IPS DF 19.7 (cell line): ENCODE measurements at regions not wholly inside any gene's neighbourhood (a gene's known extent, or its start where the extent isn't known, plus 50 kb on each side); places are given as distances from the start of the nearest gene placed in this dataset.
"Not testable (repeated sequence)": the region's sequence is repeated elsewhere in the genome, so short reads cannot be mapped to it uniquely, and the experiment has no call there.

Source experiments
- DNase-seq: peaks from one replicate; pipeline ENCODE4 v3.0.0-alpha.2; 2013; ENCODE audit warnings: low read depth, low spot score

DNA sequence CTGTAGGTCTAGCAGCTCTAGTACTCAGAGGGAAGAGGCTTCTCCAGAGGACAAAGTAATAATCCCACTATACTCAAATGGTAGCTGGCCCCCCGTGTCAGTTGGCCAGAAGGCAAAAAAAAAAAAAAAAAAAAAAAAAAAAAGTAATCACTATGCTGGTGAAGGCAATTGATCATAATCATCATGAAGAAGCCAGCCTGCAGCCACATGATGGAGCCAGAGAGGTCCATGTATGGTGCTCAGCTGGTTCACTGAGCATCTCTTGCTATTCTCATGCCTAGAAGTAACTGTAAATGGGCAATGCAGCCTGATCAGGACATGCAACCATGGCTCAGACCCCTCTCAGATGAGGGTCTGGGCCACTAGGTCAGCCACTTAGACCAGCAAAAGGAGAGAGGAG is 378.8 kb downstream of the MED13L start:
- DNase-seq = no peak

- DNase-seq = no peak
Measured at GRCh38 chr12:115897729-115898128, 379.8 kb downstream of the MED13L start.

DNA sequence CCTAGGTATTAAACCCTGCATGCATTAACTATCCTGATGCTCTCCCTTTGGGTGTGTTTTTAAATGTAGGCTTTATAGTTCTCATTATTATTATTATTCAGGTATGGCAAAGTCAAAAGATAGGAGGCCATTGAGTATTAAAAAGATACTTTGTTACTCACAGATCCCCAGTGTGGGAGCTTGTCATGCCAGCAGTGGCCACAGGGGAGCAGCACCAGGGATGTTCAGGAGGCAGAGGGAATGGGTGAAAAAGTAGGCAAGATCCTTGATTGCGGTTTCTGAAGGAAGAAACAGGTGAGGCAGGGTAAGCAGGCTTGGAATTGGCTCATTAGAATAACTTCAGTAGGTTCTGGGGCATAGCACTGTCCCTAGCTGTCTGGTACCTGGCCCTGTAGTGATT is 382.2 kb downstream of the MED13L start:
- no peak for DNase-seq

DNA sequence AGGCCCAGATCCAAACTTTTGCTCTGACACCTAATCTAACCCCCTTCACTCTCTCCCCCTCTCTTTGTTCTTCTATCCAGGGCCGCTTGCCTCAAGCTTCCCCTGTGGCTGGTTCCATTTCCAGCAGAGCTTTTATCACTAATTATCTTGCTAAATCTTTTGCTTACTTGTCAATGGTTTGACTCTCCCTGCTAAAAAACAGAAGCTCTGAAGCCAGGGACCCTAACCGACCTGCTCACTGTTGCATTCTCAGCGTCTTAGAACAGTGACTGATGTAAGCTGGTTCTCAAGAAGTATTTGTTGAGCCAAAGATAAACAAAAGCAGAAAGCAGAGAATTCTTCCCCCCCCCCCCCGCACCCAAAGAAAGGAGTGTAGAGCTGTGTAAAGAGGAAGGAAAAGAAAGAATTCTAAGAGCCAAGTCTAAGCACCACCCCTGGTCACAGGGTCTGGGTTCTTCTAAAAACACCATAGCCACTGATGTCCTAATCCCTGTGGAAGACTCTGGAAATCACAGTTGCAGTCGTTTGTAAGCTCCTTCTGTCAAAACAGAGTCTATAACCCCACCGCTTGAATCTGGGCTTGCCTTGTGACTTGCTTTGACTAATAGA is 385.8 kb downstream of the MED13L start:
- no peak for DNase-seq

DNA sequence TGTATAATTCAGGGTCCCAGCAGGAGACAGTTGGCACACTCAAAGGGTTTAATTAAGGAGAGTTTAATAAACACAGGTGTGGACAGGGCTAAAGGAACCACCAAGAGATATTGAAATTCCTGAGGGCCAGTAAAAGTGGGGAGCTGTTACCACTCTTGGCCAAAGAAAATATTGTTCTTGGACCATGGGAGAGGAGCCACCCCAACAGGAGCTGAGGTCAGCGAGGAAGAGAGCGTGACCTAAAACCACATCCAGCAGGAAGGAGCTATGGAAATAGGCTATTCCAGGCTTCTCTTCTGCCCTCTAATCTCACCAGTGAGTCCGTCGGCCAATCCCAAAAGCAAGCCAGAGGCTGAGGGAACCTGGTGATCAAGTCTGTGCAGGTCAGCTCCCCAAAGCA is 390.8 kb downstream of the MED13L start:
- no peak for DNase-seq

DNA sequence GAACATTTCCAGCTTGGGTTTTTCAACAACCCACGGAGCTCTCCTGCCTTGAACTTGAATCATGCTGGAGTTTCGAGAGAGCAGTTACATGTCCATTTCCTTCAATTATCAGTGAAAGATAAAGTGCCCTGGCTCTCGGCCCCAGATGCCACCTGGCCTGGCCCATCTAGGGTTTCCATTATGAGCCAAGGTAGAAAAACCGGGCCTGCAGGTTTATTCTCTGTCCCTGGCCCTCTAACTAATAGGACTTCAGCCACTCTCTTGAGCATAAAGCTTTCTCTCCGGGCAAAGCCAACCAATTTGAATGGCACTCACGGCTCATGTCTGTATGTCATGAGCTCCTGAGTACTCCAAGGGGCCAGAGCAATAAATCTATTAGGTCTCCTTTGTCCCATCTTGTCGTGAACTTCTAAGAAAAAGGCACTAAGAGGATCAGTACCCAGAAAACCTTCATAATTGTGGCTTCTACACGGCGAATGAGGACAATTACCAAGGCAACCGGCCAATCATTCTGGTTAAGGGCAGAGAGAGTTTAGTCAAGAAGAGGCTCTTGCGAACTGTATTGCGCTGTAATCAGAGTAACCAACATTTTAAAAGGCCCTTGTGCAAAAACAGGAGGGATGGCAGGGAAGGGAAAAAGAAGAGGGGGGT is 392.3 kb downstream of the MED13L start:
- DNase-seq = no peak

- DNase-seq = no peak
Measured at GRCh38 chr12:115882936-115883335, 394.6 kb downstream of the MED13L start.

DNA sequence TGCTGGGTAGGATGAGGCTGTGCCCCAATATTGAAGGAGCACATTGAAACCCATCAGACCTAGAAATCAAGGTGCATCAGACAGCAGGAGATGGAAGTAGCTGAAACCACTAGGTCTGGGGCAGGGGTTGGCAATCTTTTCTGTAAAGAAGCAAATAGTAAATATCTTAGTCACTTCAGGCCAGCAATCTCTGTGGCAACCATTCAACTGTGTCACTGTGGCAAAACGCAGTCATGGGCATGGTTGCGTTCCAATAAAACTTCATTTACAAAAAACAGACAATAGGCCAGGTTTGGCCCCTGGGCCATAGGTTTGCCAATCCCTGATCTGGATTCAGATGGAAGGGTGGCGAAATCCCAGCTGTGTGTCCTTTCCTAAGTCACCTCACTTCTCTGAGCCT is 397.3 kb downstream of the MED13L start:
- no peak for DNase-seq

- DNase-seq = no peak
Measured at GRCh38 chr12:115879354-115879753, 398.1 kb downstream of the MED13L start.

DNA sequence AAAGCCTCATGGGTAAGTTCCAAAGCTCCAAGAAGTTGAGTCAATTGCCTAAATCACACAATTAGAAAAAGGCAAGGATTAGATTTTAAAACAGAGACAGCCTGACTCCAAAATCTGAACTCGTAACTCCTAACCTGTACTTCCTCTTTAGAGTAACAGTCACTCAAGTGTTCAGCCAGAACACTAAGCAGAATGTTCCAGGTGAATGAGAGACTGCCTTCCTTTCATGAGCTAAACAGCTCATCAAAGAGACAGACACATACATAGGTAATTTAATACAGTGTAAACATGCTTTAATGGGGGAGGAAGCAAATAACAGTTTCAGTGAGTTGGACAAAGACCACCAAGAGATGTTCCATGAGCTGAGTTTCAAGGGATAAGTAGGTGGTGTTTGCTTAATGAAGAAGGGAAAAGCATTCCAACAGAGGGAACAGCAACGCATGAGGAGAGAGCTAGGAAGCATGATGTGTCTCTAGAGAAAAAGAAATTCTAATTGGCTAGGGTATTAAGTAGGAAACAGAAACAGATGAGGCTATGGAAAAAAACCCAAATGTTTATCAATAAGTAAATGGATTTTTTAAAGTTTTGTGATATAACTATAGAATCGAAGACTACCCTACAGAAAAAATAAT is 403.9 kb downstream of the MED13L start:
- DNase-seq = no peak

GRCh38 chr12:115872919-115873357 is 404.6 kb downstream of the MED13L start:
- DNase-seq = peak; percentile 75

DNA sequence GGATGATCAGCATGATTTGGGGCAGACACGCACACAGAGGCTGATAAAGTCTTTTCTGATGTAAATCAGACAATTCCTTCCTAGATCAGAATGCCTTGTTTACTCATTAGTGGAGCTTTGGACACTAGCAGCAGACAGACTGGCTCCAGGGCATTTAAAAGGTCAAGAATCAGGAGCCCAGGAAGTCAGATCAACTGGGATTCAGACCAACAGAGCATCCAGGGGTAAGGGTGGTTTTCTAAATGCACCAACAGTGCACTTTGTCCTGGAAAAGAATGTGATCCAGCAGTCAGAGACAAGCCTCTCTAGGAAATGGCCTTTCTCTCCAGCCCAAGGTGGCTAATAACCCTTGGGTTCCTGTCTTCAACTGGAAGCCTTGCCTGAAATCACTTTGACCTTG is 405.3 kb downstream of the MED13L start:
- DNase-seq = no peak

GRCh38 chr12:115871714-115872113 is 405.8 kb downstream of the MED13L start:
- DNase-seq = peak; percentile 63

GRCh38 chr12:115870510-115870909 is 407.0 kb downstream of the MED13L start:
- no peak for DNase-seq

- no peak for DNase-seq
Measured at GRCh38 chr12:115870021-115870420, 407.5 kb downstream of the MED13L start.

GRCh38 chr12:115869604-115870003 is 407.9 kb downstream of the MED13L start:
- no peak for DNase-seq

DNA sequence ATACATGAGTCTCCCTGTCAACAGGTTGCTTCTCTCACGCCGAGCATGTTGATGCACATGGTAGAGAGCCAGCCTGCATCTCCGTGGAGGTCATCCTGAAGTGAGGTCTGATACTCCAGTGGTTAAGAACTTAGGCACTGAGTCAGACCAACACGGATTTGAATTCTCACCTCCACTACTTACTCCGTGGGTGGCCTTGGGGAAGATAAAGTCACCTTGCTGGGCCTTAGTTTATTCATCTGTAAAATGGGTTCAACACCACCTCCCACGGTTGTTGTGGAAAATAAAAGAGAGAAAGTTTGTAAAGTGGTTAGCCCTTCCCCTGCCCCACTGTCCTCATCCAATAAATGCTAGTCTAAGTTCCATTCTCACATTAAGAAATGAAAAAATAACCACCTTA is 408.9 kb downstream of the MED13L start:
- no peak for DNase-seq

DNA sequence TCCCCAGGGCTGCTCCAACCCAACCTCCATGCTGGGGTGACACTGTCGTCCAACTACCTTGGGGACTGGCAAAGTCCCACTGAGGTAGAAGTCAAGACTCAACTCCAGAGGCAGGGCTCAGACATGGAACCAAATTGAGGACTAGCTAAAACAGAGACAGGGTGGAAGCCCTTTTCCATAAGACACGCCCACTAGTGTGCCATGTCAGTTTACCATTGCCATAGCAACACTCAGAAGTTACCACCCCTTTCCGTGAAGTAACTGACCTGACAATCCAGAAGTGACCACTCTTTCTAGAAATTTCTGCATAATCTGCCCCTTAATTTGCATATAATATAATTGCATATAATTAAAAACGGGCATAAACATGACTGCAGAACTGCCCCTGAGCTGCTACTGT is 409.6 kb downstream of the MED13L start:
- DNase-seq = no peak

- peak; percentile 50 for DNase-seq
Measured at GRCh38 chr12:115866909-115867525, 410.5 kb downstream of the MED13L start.

GRCh38 chr12:115866281-115866680 is 411.2 kb downstream of the MED13L start:
- not testable (repeated sequence) for DNase-seq

- no peak for DNase-seq
Measured at GRCh38 chr12:115864396-115864795, 413.1 kb downstream of the MED13L start.

- no peak for DNase-seq
Measured at GRCh38 chr12:115860619-115861018, 416.9 kb downstream of the MED13L start.

- DNase-seq = no peak
Measured at GRCh38 chr12:115859231-115859630, 418.3 kb downstream of the MED13L start.
